SJCRH30 (cell line): ENCODE measurements at regions not wholly inside any gene's neighbourhood (a gene's known extent, or its start where the extent isn't known, plus 50 kb on each side); places are given as distances from the start of the nearest gene placed in this dataset.

Experiments used
- DNase-seq, 2 experiments: peaks; one replicate each; pipeline ENCODE4 v3.0.0-alpha.2; 2015 to 2020
- H3K27ac ChIP-seq: fragments of 250-450 bp; sonication (Bioruptor Pico); 2 replicates; pipeline ENCODE4 v1.5.1; 2020; ENCODE audit warnings: mild to moderate bottlenecking, moderate library complexity
- H3K27me3 ChIP-seq: fragments of 250-450 bp; sonication (Bioruptor Pico); 2 replicates; pipeline ENCODE4 v1.5.1; 2020; ENCODE audit warnings: mild to moderate bottlenecking, moderate library complexity
- H3K36me3 ChIP-seq: fragments of 250-450 bp; sonication (Bioruptor Pico); 2 replicates; pipeline ENCODE4 v1.5.1; 2020; ENCODE audit warnings: mild to moderate bottlenecking, moderate library complexity
- H3K4me1 ChIP-seq: fragments of 250-450 bp; sonication (Bioruptor Pico); 2 replicates; pipeline ENCODE4 v1.5.1; 2020; ENCODE audit warnings: mild to moderate bottlenecking, moderate library complexity
- H3K4me3 ChIP-seq: fragments of 250-450 bp; sonication (Bioruptor Pico); 2 replicates; pipeline ENCODE4 v1.5.1; 2020; ENCODE audit warnings: mild to moderate bottlenecking, moderate library complexity
- H3K9me3 ChIP-seq: fragments of 250-450 bp; sonication (Bioruptor Pico); replicated peaks from 2 replicates; pipeline ENCODE4 v1.5.1; 2020; ENCODE audit warnings: mild to moderate bottlenecking, moderate library complexity

- Histone ChIP-seq H3K36me3 (no peaks in the 10 kb centered on the region), H3K9me3 (0 out of 2 replicates have a peak, but pooled peaks cover 7% of the 10 kb centered on the region), H3K4me3 (no peak overlapping the region), H3K27ac (no peak overlapping the region), H3K27me3 (no peaks in the 10 kb centered on the region), H3K4me1 (no peaks in the 10 kb centered on the region)
- no peak for DNase-seq
These were observed 102.5 kb upstream of the SSTR1 start for GRCh38 chr14:38105106-38105702.

DNA sequence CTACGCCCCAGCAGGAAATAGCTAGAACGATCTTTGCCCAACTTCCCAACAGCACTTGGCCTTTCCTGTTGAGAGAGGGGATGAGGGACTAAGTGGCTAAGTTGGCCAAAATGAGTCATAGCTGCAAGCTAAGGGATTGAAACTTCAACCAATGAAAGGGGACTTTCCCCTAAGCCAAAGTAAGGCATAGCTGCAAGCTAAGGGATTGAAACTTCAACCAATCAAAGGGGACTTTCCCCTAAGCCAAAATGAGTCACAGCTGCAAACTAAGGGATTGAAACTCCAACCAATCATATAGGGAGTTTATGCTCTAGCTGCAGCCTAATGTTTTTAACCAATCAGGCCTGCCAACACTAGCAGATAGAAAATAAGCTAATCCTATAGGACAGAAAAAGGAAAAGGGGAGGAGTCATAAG lies 100.5 kb upstream of the SSTR1 start:
- no peaks in the 10 kb centered on the region for H3K36me3 ChIP-seq

GRCh38 chr14:38108681-38109080 lies 99.0 kb upstream of the SSTR1 start:
- DNase-seq, result no peak
- no peaks in the 10 kb centered on the region for H3K4me1 ChIP-seq

More for the DNA sequence above, 100.5 kb upstream of the SSTR1 start:
- no peak for DNase-seq
- Histone ChIP-seq H3K9me3 (no peaks in the 10 kb centered on the region), H3K4me3 (no peak overlapping the region), H3K27ac (no peak overlapping the region), H3K4me1 (no peaks in the 10 kb centered on the region), H3K27me3 (no peaks in the 10 kb centered on the region)

DNA sequence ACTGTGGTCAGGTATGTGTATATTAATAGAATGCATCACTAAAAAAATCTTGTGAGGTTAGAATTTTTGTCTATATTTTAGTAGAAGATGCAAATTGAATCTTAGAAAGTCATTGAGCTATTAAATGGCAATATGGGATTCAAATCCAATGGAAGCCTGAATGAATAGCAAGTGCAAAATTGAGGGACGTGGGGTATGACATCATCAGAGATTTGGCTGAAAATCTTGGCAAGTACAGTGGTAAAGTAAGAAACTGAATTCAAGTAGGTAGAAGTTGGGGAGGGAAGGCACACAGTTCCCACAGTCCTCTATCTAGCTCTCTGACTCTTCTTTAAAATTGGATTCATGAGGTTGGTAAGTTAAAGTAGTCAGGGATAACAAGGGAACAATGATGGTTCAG lies 97.4 kb upstream of the SSTR1 start:
- no peak for DNase-seq
- Histone ChIP-seq H3K4me1 (no peaks in the 10 kb centered on the region), H3K9me3 (no peaks in the 10 kb centered on the region), H3K4me3 (no peak overlapping the region), H3K27me3 (no peaks in the 10 kb centered on the region), H3K27ac (no peak overlapping the region), H3K36me3 (no peaks in the 10 kb centered on the region)

More at GRCh38 chr14:38108681-38109080, 99.0 kb upstream of the SSTR1 start:
- no peaks in the 10 kb centered on the region for H3K9me3 ChIP-seq
- no peak overlapping the region for H3K4me3 ChIP-seq
- H3K27me3 ChIP-seq, result no peaks in the 10 kb centered on the region
- no peak overlapping the region for H3K27ac ChIP-seq
- no peaks in the 10 kb centered on the region for H3K36me3 ChIP-seq

DNA sequence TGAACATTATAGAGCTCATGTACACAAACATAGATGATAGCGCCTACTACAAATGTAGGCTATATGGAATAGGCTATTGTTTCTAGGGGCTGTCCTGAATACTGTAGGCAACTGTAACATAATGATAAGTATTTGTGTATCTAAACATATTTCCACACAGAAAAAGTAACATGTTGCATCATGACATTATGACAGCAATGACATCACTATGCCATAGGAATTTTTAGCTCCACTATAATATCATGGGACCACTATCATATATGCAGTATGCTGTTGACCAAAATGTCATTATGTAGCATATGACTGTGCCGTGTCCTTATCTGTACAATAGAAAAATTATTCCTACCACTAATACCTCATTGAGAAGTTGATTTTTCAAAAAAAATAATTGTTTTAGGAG lies 96.7 kb upstream of the SSTR1 start:
- Histone ChIP-seq H3K4me1 (no peaks in the 10 kb centered on the region), H3K27me3 (no peaks in the 10 kb centered on the region), H3K4me3 (no peak overlapping the region), H3K27ac (no peak overlapping the region), H3K9me3 (no peaks in the 10 kb centered on the region), H3K36me3 (no peaks in the 10 kb centered on the region)
- no peak for DNase-seq

- Histone ChIP-seq H3K27ac (no peak overlapping the region), H3K9me3 (no peaks in the 10 kb centered on the region), H3K4me3 (no peak overlapping the region), H3K36me3 (no peaks in the 10 kb centered on the region), H3K27me3 (no peaks in the 10 kb centered on the region), H3K4me1 (no peaks in the 10 kb centered on the region)
- no peak for DNase-seq
These were observed 94.2 kb upstream of the SSTR1 start for GRCh38 chr14:38113546-38113945.

- Histone ChIP-seq H3K27ac (no peak overlapping the region), H3K36me3 (no peaks in the 10 kb centered on the region), H3K4me3 (no peak overlapping the region), H3K9me3 (no peaks in the 10 kb centered on the region), H3K27me3 (no peaks in the 10 kb centered on the region), H3K4me1 (no peaks in the 10 kb centered on the region)
- DNase-seq, result no peak
These were observed 90.8 kb upstream of the SSTR1 start for GRCh38 chr14:38116895-38117294.

DNA sequence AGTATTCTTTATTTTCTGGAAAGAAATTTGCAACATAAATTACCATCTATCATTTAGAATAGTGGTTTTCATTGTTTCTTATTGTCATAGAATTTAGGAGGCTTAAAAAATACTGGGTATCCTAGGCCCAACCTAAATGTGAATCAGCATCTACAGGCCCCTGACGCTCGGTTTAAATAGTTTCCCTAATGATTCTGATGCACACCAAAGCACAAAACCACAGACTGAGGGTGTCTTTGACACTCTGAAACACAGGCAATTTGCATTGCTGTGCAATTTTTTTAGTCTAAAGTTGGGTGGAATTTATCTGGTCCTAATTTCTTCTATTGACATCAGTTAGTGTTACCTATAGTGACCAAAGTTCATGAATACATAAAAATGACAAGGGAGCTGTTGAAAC lies 87.6 kb upstream of the SSTR1 start:
- Histone ChIP-seq H3K36me3 (no peaks in the 10 kb centered on the region), H3K4me3 (no peak overlapping the region), H3K27ac (no peak overlapping the region), H3K9me3 (no peaks in the 10 kb centered on the region), H3K27me3 (no peaks in the 10 kb centered on the region), H3K4me1 (no peaks in the 10 kb centered on the region)
- no peak for DNase-seq

DNA sequence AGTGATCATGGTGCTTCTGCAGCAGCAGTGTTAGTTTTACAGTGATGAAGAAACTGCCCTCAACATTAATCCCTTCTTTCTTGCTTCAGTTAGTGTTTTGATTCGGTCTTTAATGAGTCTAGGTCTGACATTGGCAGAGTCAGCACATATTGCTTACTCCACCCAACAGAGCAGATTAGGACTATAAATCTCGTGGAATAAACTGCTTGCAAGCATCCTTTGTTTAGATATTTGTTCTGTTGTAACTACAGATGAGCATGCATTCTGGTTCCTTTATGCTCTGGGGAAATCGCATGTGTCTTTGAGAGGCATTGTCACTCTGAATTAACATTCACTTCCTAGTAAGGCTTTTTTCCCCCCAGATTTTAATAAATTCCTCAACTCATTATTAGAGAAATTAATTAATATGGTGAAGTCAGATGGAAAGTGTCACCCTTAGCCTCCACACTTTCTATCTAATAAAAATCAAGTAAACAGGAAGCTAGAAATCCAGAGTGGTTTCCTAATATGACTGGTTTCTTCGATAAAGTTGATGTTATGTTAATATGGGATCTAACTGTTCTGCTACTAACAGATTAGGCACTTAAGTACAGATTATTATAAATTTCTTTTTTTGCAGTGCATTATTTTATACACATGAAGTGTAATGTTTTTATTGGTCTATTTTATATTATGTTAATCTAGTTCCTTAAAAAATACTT lies 86.2 kb upstream of the SSTR1 start:
- no peaks in the 10 kb centered on the region for H3K27me3 ChIP-seq
- H3K4me3 ChIP-seq, result no peak overlapping the region
- no peaks in the 10 kb centered on the region for H3K4me1 ChIP-seq
- H3K9me3 ChIP-seq, result no peaks in the 10 kb centered on the region
- H3K27ac ChIP-seq, result no peak overlapping the region
- DNase-seq, result no peak
- H3K36me3 ChIP-seq, result no peaks in the 10 kb centered on the region

DNA sequence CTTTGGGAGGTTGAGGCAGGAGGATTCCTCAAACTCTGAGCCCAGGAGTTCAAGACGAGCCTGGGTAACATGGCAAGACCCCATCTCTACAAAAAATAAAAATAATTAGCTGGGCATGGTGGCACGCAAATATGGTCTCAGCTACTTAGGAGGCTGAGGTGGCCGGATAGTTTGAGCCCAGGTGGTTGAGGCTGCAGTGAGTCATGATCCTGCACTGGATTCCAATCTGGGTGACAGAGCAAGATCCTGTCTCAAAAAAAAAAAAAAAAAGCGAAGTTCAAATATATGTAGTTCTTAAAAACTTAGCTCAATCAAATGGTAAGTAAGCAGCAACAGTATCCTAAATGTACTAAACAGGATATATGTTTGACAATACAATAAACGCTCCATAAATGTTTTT lies 85.5 kb upstream of the SSTR1 start:
- Histone ChIP-seq H3K36me3 (no peaks in the 10 kb centered on the region), H3K4me3 (no peak overlapping the region)

DNA sequence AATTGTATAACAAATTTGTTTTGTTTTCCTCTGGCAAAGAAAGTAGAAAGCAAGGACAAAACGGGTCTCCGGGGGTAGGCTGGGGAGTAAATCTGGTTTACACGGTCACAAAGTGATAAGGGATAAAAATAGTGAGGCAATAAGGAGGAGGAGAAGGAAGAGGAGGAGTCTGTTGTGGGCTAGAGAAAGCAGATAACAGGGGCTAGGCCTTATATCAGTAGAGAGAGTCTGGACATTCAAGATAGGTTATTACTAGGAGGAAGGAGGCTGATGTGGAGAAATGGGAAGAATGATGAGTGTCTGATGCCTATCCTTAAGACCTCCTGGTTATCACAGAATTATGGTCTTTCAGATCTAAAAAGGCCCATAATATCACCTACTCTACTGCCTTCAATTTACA lies 83.2 kb upstream of the SSTR1 start:
- Histone ChIP-seq H3K27ac (no peak overlapping the region), H3K9me3 (no peaks in the 10 kb centered on the region), H3K36me3 (no peaks in the 10 kb centered on the region), H3K27me3 (no peaks in the 10 kb centered on the region), H3K4me1 (no peaks in the 10 kb centered on the region), H3K4me3 (no peak overlapping the region)
- DNase-seq, result no peak

More for the DNA sequence above, 85.5 kb upstream of the SSTR1 start:
- H3K4me1 ChIP-seq, result no peaks in the 10 kb centered on the region
- H3K27ac ChIP-seq, result no peak overlapping the region
- DNase-seq, result no peak
- no peaks in the 10 kb centered on the region for H3K9me3 ChIP-seq
- H3K27me3 ChIP-seq, result no peaks in the 10 kb centered on the region

GRCh38 chr14:38125481-38126037 lies 82.1 kb upstream of the SSTR1 start:
- Histone ChIP-seq H3K9me3 (no peaks in the 10 kb centered on the region), H3K27me3 (no peaks in the 10 kb centered on the region), H3K4me3 (no peak overlapping the region), H3K36me3 (no peaks in the 10 kb centered on the region), H3K4me1 (no peaks in the 10 kb centered on the region), H3K27ac (no peak overlapping the region)
- DNase-seq, result no peak

GRCh38 chr14:38127356-38127755 lies 80.3 kb upstream of the SSTR1 start:
- no peaks in the 10 kb centered on the region for H3K27me3 ChIP-seq
- H3K9me3 ChIP-seq, result peaks cover 4% of the 10 kb centered on the region; the same call in 1 of the 2 replicates
- no peak overlapping the region for H3K27ac ChIP-seq
- no peak overlapping the region for H3K4me3 ChIP-seq
- DNase-seq, result no peak
- no peaks in the 10 kb centered on the region for H3K4me1 ChIP-seq
- no peaks in the 10 kb centered on the region for H3K36me3 ChIP-seq

- H3K4me1 ChIP-seq, result no peaks in the 10 kb centered on the region
- no peak overlapping the region for H3K27ac ChIP-seq
- H3K27me3 ChIP-seq, result no peaks in the 10 kb centered on the region
- H3K9me3 ChIP-seq, result peaks cover 4% of the 10 kb centered on the region; the same call in 1 of the 2 replicates
- no peak for DNase-seq
- no peaks in the 10 kb centered on the region for H3K36me3 ChIP-seq
- H3K4me3 ChIP-seq, result no peak overlapping the region
These were observed 79.9 kb upstream of the SSTR1 start for GRCh38 chr14:38127784-38128183.

DNA sequence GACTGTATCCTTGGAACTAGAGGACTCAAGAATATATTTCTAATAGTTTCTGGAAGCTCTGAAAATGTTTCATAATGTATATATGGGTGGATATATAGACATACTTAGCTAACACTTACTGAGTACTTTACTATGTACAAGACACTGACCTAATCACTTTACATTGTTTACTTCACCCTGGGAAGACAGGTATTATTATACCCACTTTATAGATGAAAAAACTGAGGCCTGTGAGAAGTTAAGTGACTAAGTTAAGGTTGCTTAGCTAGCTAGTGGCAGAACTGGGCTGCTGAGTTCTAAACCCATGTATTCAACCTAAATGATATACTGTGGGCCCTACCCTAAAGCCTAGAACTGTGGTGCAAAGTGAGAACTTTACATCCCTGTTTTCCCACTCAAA lies 79.1 kb upstream of the SSTR1 start:
- Histone ChIP-seq H3K27me3 (no peaks in the 10 kb centered on the region), H3K27ac (no peak overlapping the region), H3K4me1 (no peaks in the 10 kb centered on the region), H3K9me3 (peaks cover 4% of the 10 kb centered on the region; the same call in 1 of the 2 replicates), H3K36me3 (no peaks in the 10 kb centered on the region), H3K4me3 (no peak overlapping the region)
- DNase-seq, result no peak
